Sigmoid colon (tissue), 6 donors: ENCODE measurements at regions not wholly inside any gene's neighbourhood (a gene's known extent, or its start where the extent isn't known, plus 50 kb on each side); places are given as distances from the start of the nearest gene placed in this dataset.

ENCODE experiments used
- DNase-seq: peaks from one replicate; pipeline ENCODE4 v3.0.0-alpha.2; 2019
- H3K27ac ChIP-seq, 4 donors: fragments of 200-600 bp; sonication (generic); one replicate each; pipeline ENCODE4 v1.5.1; 2016 to 2019; ENCODE audit warnings: mild to moderate bottlenecking in 1 of 4
- H3K27me3 ChIP-seq, 3 donors: fragments of 200-600 bp; sonication (generic); one replicate each; pipeline ENCODE4 v1.5.1; 2019; ENCODE audit warnings: mild to moderate bottlenecking in 1 of 3
- H3K36me3 ChIP-seq, 4 donors: fragments of 200-600 bp; sonication (generic); one replicate each; pipeline ENCODE4 v1.5.1; 2016 to 2019
- H3K4me1 ChIP-seq, 4 donors: fragments of 200-600 bp; sonication (generic); one replicate each; pipeline ENCODE4 v1.5.1; 2017 to 2019
- H3K4me3 ChIP-seq, 4 donors: fragments of 200-600 bp; sonication (generic); one replicate each; pipeline ENCODE4 v1.5.1; 2017 to 2019; ENCODE audit warnings: mild to moderate bottlenecking in 2 of 4, moderate library complexity in 1 of 4
- H3K9me3 ChIP-seq, 4 donors: fragments of 200-600 bp in 3 of 4; sonication (generic) in 3 of 4; one replicate each; pipeline versions ENCODE4 v1.5.1 to v1.6.1; 2013 to 2019
- CTCF ChIP-seq, 4 experiments: fragments of 450-650 bp in 3 of 4; fragments of 200-600 bp in 1 of 4; IDR thresholded peaks; one replicate each; pipeline ENCODE4 v1.5.1; 2016 to 2019; ENCODE audit warnings: antibody characterized with exemption in 4 of 4, mild to moderate bottlenecking in 3 of 4, moderate library complexity in 2 of 4
- EP300 ChIP-seq, 4 donors: sonication (generic); formaldehyde crosslinking; IDR thresholded peaks; one replicate each; pipeline ENCODE4 v1.6.1; 2017; ENCODE audit warnings: antibody characterized with exemption in 4 of 4
- POLR2A ChIP-seq, 2 donors: fragments of 450-650 bp; IDR thresholded peaks; one replicate each; pipeline ENCODE4 v1.6.1; 2016; ENCODE audit warnings: antibody characterized with exemption in 2 of 2, mild to moderate bottlenecking in 2 of 2, moderate library complexity in 2 of 2
- POLR2AphosphoS5 ChIP-seq, 4 donors: sonication (generic); formaldehyde crosslinking; IDR thresholded peaks; one replicate each; pipeline ENCODE4 v1.6.1; 2017; ENCODE audit warnings: antibody characterized with exemption in 4 of 4
- WGBS, 2 donors: extraction: QIAGEN DNeasy Blood & Tissue Kit; methylation state at CpG; one replicate each; pipeline ENCODE4 v1.1.7; 2013; 5-methylcytosine and 5-hydroxymethylcytosine counted together
- intact Hi-C: fragments of 100-400 bp; cut with DNase I; formaldehyde crosslinking; loops from one replicate; pipeline ENCODE4 v1.15.1; 2023
- donor health status: healthy with polysubstance abuse.
- donor health status: healthy.

- DNase-seq, result no peak
- H3K27ac ChIP-seq, result no peak overlapping the region
- no peaks in the 10 kb centered on the region for H3K27me3 ChIP-seq
- H3K36me3 ChIP-seq, result no peaks in the 10 kb centered on the region
- intact Hi-C loops, result no loop called here
- TF ChIP-seq EP300 (IDR thresholded peaks at IDR 0.05) (no peak), POLR2A (IDR thresholded peaks at IDR 0.05) (no peak), CTCF (IDR thresholded peaks at IDR 0.05) (no peak), POLR2AphosphoS5 (IDR thresholded peaks at IDR 0.05) (no peak)
- H3K4me1 ChIP-seq, result no peaks in the 10 kb centered on the region
- H3K4me3 ChIP-seq, result no peak overlapping the region
- no peaks in the 10 kb centered on the region for H3K9me3 ChIP-seq
- 90 to 92% methylated on average over 1 of the region's 1 CpG for WGBS, 2 donors
Observed at GRCh38 chr12:11998944-11999315, 71.8 kb upstream of the BCL2L14 start.

- no peak for TF ChIP-seq CTCF (IDR thresholded peaks at IDR 0.05)
- no peak for TF ChIP-seq EP300 (IDR thresholded peaks at IDR 0.05)
- no peak for TF ChIP-seq POLR2A (IDR thresholded peaks at IDR 0.05)
- no peak for TF ChIP-seq POLR2AphosphoS5 (IDR thresholded peaks at IDR 0.05)
- no peaks in the 10 kb centered on the region for H3K9me3 ChIP-seq
- no peaks in the 10 kb centered on the region for H3K4me1 ChIP-seq
- no peaks in the 10 kb centered on the region for H3K27me3 ChIP-seq
- no peak for DNase-seq
- no peak overlapping the region for H3K4me3 ChIP-seq
- no peaks in the 10 kb centered on the region for H3K36me3 ChIP-seq
- WGBS, 2 donors, result 81 to 90% methylated on average over 5 of the region's 5 CpGs
- intact Hi-C loops, result no loop called here
- no peak overlapping the region for H3K27ac ChIP-seq
Observed at GRCh38 chr12:12003609-12004008, 67.1 kb upstream of the BCL2L14 start.

GRCh38 chr12:12004524-12004923 is 66.2 kb upstream of the BCL2L14 start:
- intact Hi-C loops, result no loop called here
- H3K4me3 ChIP-seq, result no peak overlapping the region
- H3K27ac ChIP-seq, result no peak overlapping the region
- no peaks in the 10 kb centered on the region for H3K36me3 ChIP-seq
- H3K9me3 ChIP-seq, result no peaks in the 10 kb centered on the region
- 89 to 93% methylated on average over 3 of the region's 3 CpGs for WGBS, 2 donors
- H3K27me3 ChIP-seq, result no peaks in the 10 kb centered on the region
- no peaks in the 10 kb centered on the region for H3K4me1 ChIP-seq
- no peak for DNase-seq
- TF ChIP-seq EP300 (IDR thresholded peaks at IDR 0.05) (no peak), CTCF (IDR thresholded peaks at IDR 0.05) (no peak), POLR2AphosphoS5 (IDR thresholded peaks at IDR 0.05) (no peak), POLR2A (IDR thresholded peaks at IDR 0.05) (no peak)

- H3K27ac ChIP-seq, result no peak overlapping the region
- DNase-seq, result no peak
- TF ChIP-seq POLR2A (IDR thresholded peaks at IDR 0.05) (no peak), EP300 (IDR thresholded peaks at IDR 0.05) (no peak), CTCF (IDR thresholded peaks at IDR 0.05) (no peak), POLR2AphosphoS5 (IDR thresholded peaks at IDR 0.05) (no peak)
- no peaks in the 10 kb centered on the region for H3K27me3 ChIP-seq
- H3K4me1 ChIP-seq, result peaks cover 0 to 10% (median 4%) of the 10 kb centered on the region in 4 donors
- 53 to 63% methylated on average over 7 of the region's 7 CpGs for WGBS, 2 donors
- no peak overlapping the region for H3K4me3 ChIP-seq
- H3K36me3 ChIP-seq, result no peaks in the 10 kb centered on the region
- H3K9me3 ChIP-seq, result no peaks in the 10 kb centered on the region
- intact Hi-C loops, result no loop called here
Observed at GRCh38 chr12:12007001-12007712, 63.6 kb upstream of the BCL2L14 start.

GRCh38 chr12:12007713-12008231 is 63.0 kb upstream of the BCL2L14 start:
- H3K36me3 ChIP-seq, result no peaks in the 10 kb centered on the region
- no peak overlapping the region for H3K27ac ChIP-seq
- no peaks in the 10 kb centered on the region for H3K27me3 ChIP-seq
- H3K4me3 ChIP-seq, result no peak overlapping the region
- H3K9me3 ChIP-seq, result no peaks in the 10 kb centered on the region
- intact Hi-C loops, result no loop called here
- WGBS, 2 donors, result 79 to 92% methylated on average over 9 of the region's 9 CpGs
- no peak for TF ChIP-seq POLR2AphosphoS5 (IDR thresholded peaks at IDR 0.05)
- TF ChIP-seq CTCF (IDR thresholded peaks at IDR 0.05), result no peak
- no peak for TF ChIP-seq EP300 (IDR thresholded peaks at IDR 0.05)
- no peak for TF ChIP-seq POLR2A (IDR thresholded peaks at IDR 0.05)
- no peak for DNase-seq
- peaks cover 0 to 10% (median 4%) of the 10 kb centered on the region in 4 donors for H3K4me1 ChIP-seq
